GM18498 (cell line): ENCODE measurements at regions not wholly inside any gene's neighbourhood (a gene's known extent, or its start where the extent isn't known, plus 50 kb on each side); places are given as distances from the start of the nearest gene placed in this dataset.
"Not testable (repeated sequence)": the region's sequence is repeated elsewhere in the genome, so short reads cannot be mapped to it uniquely, and the experiment has no call there.

Experiments used
- ATAC-seq: cut with Tn5 transposase; IDR thresholded peaks from one replicate; pipeline ENCODE4 v1.9.1; 2021; ENCODE audit warnings: mild to moderate bottlenecking, moderate library complexity; ENCODE audit not compliant: unreplicated experiment

- ATAC-seq, result no peak
Observed at GRCh38 chr12:83432176-83432719, 745.5 kb downstream of the TMTC2 start.

DNA sequence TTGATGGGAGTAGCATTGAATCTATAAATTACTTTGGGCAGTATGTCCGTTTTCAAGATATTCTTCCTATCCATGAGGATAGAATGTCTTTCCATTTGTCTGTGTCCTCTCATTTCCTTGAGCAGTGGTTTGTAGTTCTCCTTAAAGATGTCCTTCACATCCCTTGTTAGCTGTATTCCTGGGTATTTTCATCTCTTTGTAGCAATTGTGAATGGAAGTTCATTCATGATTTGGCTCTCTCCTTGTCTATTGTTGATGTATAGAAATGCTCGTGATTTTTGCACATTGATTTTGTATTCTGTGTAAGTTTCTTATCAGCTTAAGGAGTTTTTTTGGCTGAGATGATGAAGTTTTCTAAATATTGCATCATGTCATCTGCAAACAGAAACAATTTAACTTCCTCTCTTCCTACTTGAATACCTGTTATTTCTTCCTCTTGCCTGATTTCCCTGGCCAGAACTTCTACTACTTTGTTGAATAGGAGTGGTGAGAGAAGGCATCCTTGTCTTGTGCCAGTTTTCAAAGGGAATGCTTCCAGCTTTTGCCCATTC, 741.0 kb downstream of the TMTC2 start:
- not testable (repeated sequence) for ATAC-seq

DNA sequence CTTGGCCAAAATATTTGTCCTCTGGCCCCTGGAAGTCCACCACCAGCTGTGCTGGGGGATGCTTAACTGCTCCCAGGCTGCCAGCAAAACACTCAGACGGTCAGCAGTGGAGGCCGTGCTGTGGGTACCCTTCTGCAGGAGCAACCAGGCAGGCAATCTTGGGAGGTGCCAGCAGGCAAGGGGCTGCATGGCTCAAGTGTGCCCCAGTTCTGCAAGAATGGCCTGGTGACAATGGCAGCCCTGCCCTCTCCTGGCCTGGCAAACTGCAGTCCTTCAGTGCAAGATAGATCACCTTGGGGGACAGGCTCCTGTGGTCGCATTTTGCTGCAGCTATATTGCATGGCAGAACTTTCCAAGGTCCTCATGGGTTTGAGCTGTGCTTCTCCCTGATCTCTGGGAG, 728.3 kb downstream of the TMTC2 start:
- ATAC-seq, result no peak

GRCh38 chr12:83408851-83409250, 722.1 kb downstream of the TMTC2 start:
- no peak for ATAC-seq

- ATAC-seq, result no peak
Observed at GRCh38 chr12:83408146-83408545, 721.4 kb downstream of the TMTC2 start.

GRCh38 chr12:83404521-83404920, 717.8 kb downstream of the TMTC2 start:
- ATAC-seq, result no peak

DNA sequence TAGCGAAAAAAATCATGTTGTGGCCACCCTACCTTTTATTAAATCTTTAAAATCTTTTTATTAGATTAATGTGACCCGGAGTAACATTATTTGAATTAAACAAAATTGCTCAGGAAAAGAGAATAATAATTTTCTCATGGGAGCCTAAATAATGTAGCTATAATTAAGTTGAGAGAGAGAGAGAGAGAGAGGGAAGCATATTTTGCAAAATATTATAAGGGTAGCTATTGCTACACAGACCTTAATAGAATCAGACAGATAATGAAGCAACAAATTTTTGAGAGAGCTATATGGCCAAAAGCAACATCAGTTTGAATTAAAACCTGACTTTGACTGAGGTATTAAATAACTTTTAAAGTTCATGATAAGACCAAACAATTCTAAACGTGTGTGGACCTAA, 703.5 kb downstream of the TMTC2 start:
- no peak for ATAC-seq

- ATAC-seq, result peak; percentile 50
Observed at GRCh38 chr12:83389237-83389996, 702.7 kb downstream of the TMTC2 start.

GRCh38 chr12:83388551-83388950, 701.8 kb downstream of the TMTC2 start:
- peak; percentile 64 for ATAC-seq

DNA sequence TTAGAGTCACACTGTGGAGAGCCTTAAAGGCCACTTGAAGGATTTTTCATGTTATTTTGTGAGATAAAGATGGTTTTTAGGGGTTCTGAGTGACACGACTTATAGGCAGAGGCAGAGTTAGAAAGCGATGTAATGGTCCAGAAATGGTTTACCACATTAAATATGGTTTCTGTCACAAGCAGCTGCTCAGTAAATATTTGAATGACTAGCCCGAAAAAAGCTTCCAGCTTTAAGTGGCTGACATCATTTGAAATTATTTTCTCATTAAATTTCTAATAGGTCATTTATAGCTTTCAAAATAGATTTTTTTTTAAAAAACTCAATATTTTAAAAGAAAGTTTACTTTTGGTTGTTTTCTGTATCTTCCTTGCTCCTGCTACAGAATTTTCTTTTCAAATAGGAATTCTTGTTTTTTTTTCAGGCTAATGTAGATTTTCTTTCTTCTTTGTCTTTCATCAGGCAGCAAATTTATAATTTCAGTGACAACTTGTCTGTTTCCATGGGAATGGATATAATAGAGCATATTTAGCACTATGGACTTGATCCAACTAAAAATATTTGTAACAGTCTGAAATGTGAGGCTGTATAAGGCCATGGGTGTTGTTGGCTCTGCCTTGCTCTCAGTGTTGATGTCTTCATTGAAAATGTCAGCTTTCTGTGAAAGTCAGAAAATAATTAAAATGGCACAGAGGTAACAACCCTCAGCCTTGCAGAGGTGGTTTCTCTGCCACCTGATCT, 700.0 kb downstream of the TMTC2 start:
- ATAC-seq, result no peak

DNA sequence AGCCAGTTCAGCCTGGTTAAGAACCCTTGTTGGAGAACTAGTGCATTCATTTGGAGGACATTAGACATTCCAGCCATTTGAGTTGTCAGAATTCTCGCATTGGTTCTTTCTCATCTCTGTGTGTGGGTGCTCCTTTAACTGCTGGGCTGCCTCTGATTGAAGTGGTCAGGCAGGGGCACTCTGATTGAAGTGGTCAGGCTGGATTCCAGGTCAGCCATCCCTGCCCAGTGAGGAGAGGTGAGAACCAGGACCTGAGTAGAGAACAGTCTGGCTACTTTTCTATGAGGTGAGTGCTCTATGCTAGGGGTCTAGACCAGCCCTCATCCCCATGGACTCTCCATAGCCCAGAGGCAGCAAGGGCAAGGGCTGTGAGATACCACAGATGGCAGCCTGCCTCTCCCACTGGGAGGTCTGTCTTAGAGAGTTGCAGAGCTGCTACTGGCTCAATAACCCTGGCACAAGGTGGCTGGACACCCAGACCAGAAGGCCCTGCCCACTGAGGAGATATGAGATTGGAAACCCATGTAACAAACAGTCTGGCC, 691.6 kb downstream of the TMTC2 start:
- ATAC-seq, result no peak

DNA sequence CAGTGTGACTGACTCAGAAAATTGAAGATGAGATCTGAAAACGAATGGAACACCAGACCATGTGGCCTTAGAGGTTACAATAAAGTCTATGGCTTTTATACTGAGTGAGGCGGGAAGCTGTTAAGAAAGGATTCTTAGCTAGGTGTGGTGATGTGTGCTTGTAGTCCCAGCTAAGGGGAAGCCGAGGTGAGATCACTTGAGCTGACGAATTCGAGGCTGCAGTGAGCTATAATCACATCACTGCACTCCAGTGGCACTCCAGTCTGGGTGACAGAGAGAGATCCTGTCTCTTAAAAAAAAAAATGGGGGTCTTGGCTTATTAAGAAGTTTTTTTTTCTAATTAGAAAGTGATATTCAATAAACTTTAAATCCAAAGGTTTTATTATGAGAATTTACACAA, 678.6 kb downstream of the TMTC2 start:
- ATAC-seq, result no peak

DNA sequence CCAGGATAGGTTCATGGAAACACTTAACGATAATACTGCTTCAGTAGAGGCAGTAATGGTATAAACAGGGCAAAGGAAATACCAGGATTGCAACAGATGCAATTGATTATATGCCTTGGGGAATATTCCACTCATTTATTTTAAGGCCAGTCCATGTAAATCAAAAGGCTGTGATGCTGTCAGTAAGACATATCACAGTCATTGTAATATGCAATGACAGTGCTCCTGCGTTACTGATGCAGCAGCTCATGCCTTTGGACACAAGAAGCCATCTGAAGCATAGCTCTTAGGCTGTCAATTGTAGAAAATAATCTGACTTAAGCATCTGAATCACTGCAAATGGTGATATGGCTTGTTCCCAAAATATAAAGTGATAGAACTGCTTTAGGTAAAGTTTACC, 674.8 kb downstream of the TMTC2 start:
- no peak for ATAC-seq

DNA sequence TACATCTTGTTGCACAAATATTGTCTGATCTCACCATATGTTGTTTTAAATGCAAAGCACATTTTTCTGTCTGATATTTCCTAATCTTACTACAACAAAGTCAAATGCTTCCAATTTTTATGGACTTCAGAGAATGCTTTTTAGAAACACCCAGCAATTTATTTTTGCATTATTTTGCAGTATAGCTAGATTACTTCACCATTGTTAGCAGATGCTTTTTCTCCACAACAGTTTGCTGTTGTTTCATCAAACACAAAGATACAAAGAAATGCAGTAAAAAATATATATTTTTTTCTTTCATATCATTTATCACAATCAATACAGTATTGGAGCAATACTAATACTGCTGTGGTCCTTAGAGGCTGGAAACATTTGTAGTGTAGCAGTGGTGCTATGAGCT, 674.4 kb downstream of the TMTC2 start:
- no peak for ATAC-seq

- no peak for ATAC-seq
Observed at GRCh38 chr12:83349907-83350611, 663.4 kb downstream of the TMTC2 start.

DNA sequence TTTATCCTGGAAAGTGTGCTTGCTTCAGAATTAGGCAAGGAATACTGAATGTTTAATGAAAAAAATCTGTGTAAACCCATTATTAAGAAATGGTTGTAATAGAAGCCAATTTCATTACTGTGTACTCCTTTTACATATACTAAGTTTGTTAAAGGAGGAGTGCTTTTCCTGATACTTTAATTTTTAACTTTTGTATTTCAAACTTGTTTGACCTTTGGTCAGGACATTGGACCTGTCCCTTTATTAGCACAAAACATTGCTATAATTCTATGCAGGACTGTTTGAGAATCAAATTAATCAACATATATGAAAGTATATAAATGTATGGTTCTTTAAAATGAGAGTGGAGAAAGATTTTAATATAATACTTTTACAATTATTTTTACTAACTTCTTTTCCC, 659.6 kb downstream of the TMTC2 start:
- ATAC-seq, result no peak

GRCh38 chr12:83343767-83344166, 657.1 kb downstream of the TMTC2 start:
- no peak for ATAC-seq

GRCh38 chr12:83335748-83336147, 649.0 kb downstream of the TMTC2 start:
- ATAC-seq, result no peak

GRCh38 chr12:83326666-83327065, 640.0 kb downstream of the TMTC2 start:
- no peak for ATAC-seq

DNA sequence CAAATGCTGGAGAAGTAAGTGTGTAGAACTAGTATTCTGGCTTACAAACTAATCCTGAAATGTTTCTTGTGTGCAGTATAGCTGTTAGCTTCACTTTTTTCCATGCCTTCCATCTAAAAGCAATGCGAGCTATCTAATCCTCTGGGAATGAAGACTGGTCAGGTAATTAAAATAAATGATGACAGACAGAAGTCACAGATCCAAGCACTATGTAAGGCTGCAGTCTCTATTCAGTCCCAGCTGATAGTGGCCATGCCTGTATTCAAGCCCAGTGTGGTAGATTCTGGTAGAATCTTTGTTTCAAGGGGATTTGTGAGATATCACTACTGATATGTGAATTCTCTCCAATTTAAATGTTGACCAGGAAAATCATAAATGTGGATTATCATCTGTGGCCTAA, 637.2 kb downstream of the TMTC2 start:
- ATAC-seq, result no peak

GRCh38 chr12:83322809-83323208, 636.1 kb downstream of the TMTC2 start:
- no peak for ATAC-seq
